Activated CD8-positive, alpha-beta T cell treated with anti-CD3 and anti-CD28 coated beads, Interleukin-2, amount 10 ng/mL, durations not matched to agents 7 days and 5 days (primary cell): ENCODE measurements at regions not wholly inside any gene's neighbourhood (a gene's known extent, or its start where the extent isn't known, plus 50 kb on each side); places are given as distances from the start of the nearest gene placed in this dataset.
"Not testable (repeated sequence)": the region's sequence is repeated elsewhere in the genome, so short reads cannot be mapped to it uniquely, and the experiment has no call there.

ENCODE experiments used
- ATAC-seq: fragments of 150-1000 bp; cut with Tn5 transposase; one replicate; pipeline ENCODE4 v1.10.0; 2021; ENCODE audit warnings: moderate library complexity
- CTCF ChIA-PET: fragments of 350-600 bp; sonication (Branson Sonifier 250); formaldehyde crosslinking; loops from one replicate; lab custom pipeline; 2021; ENCODE audit warnings: antibody characterized with exemption; lab: Charles Lee
- POLR2A ChIA-PET: fragments of 350-600 bp; sonication (Branson Sonifier 250); formaldehyde crosslinking; loops from one replicate; lab custom pipeline; 2021; ENCODE audit warnings: antibody characterized with exemption; lab: Charles Lee
- DNase-seq: peaks from one replicate; pipeline ENCODE4 v3.0.0-alpha.2; 2020
- H3K27ac Mint-ChIP-seq: one replicate; pipeline ENCODE4 v1.8.0; 2021; ENCODE audit warnings: mild to moderate bottlenecking, mixed read lengths
- H3K27me3 Mint-ChIP-seq: one replicate; pipeline ENCODE4 v1.8.0; 2021; ENCODE audit warnings: low read depth, mixed read lengths
- H3K36me3 Mint-ChIP-seq: one replicate; pipeline ENCODE4 v1.8.0; 2021; ENCODE audit warnings: low read depth, mixed read lengths
- H3K4me1 Mint-ChIP-seq: one replicate; pipeline ENCODE4 v1.8.0; 2021; ENCODE audit warnings: low read depth, mixed read lengths
- H3K4me3 Mint-ChIP-seq: one replicate; pipeline ENCODE4 v1.8.0; 2021; ENCODE audit warnings: mild to moderate bottlenecking, mixed read lengths
- H3K9me3 Mint-ChIP-seq: one replicate; pipeline ENCODE4 v1.8.0; 2022; ENCODE audit warnings: mixed read lengths; ENCODE audit not compliant: insufficient read depth

DNA sequence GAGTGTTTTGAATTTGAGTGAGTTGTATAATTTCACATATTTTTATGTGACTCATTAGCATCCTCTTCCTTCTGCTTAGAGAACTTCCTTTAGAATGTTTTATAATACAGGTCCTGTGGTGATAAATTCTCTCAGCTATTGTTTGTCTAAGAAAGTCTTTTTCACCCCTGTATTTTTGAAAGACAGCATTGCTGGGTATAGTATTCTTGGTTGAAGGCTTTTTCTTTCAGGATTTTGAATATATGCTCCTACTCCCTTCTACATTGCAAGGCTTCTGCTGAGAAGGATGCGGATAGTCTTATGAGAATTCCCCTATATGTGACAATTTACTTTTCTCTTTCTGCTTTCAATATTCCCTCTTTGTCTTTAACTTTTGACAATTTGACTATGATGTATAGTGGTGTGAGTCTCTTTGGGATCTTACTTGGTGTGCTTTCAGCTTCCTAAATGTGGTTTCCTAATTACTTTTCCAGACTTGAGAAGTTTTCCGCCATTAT lies 118.9 kb upstream of the HMGA2 start:
- no peaks in the 10 kb centered on the region for H3K27me3 Mint-ChIP-seq
- CTCF ChIA-PET = no interaction called here
- no peak overlapping the region for H3K4me3 Mint-ChIP-seq
- no peaks in the 10 kb centered on the region for H3K36me3 Mint-ChIP-seq
- POLR2A ChIA-PET = no interaction called here
- DNase-seq (no peak), ATAC-seq (no peak)
- H3K4me1 Mint-ChIP-seq = no peaks in the 10 kb centered on the region
- no peak overlapping the region for H3K27ac Mint-ChIP-seq
- no peaks in the 10 kb centered on the region for H3K9me3 Mint-ChIP-seq

DNA sequence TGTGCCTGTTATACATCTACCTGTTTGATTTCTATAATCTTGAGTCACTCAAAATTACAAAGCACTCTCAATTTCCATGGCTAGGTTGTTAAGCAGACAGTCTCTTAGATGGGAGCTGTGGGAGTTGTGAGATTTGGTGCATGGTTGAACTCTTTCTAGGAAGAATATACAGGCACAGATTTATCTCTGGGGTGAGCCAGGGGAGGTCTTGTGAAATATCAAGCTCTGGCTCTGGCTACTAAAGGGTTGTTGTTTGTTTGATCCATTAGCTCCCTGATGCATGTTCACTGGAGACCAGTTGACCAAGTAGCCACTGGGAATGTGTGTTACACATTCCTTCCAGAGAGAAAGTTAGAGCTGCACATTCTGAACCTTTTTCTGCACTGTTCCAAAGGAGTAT lies 117.2 kb upstream of the HMGA2 start:
- H3K9me3 Mint-ChIP-seq = no peaks in the 10 kb centered on the region
- ATAC-seq = no peak
- no peak overlapping the region for H3K4me3 Mint-ChIP-seq
- no peaks in the 10 kb centered on the region for H3K27me3 Mint-ChIP-seq
- no peak for DNase-seq
- H3K4me1 Mint-ChIP-seq = no peaks in the 10 kb centered on the region
- H3K36me3 Mint-ChIP-seq = no peaks in the 10 kb centered on the region
- ChIA-PET CTCF (no interaction called here), POLR2A (no interaction called here)
- H3K27ac Mint-ChIP-seq = no peak overlapping the region

DNA sequence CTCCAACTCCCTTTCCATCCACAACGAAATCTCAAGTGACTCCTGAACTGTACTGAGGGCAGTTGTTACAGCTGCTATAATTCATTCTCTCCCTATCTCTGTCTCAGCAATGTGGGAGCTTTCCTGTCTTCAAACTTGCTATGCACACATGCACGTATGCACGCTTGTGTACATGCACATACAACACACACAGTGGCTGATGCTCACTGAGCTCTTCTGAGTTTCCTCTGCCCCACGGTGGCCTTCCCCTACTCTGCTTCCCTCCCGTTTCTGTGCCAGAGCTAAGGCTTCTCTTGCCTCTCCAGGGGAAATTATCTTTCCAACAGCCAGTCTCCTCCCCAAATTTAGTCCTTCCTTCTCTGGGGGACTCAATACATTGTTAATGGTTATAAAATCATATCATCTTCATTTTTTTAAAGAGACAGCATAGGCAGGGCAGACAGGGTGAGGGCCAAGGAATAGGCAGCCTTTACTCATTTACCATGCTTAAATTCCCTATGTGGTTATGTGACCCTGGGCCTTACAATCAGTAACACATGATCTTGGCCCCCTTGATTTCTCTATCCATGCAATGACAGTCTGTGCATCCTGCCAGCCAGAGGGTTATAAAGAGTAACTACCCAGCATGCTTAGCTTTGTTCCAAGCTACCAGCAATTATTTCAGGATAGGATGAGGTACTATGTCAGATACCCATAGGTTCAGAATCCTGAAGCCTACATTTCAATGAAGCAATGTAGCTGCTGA lies 111.9 kb upstream of the HMGA2 start:
- H3K27ac Mint-ChIP-seq = no peak overlapping the region
- ChIA-PET POLR2A (no interaction called here), CTCF (no interaction called here)

DNA sequence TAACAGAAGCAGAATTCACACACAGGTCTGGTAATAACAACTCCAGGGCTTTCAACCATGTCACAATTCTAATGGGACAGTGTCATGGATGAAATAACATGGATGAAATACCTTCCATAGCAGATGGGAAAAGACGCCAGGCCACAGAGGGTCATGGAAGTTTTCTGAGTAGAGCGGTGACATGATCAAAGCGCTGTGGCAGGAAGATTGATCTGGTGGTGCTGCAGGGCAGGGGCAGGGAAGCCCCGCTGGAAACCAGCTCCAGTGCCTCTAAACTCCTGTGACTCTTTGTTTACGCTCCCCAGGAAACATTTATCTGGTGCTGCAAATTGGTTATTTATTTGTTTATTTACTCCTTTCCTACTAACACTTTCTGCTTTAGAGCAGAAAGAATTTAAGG lies 108.3 kb upstream of the HMGA2 start:
- no peak for DNase-seq
- no peaks in the 10 kb centered on the region for H3K36me3 Mint-ChIP-seq
- no peak overlapping the region for H3K27ac Mint-ChIP-seq
- H3K27me3 Mint-ChIP-seq = peaks cover 4% of the 10 kb centered on the region
- no peak for ATAC-seq
- H3K9me3 Mint-ChIP-seq = no peaks in the 10 kb centered on the region
- ChIA-PET POLR2A (no interaction called here), CTCF (no interaction called here)
- H3K4me3 Mint-ChIP-seq = no peak overlapping the region
- H3K4me1 Mint-ChIP-seq = no peaks in the 10 kb centered on the region

More for the DNA sequence above, 111.9 kb upstream of the HMGA2 start:
- ATAC-seq (no peak), DNase-seq (no peak)
- H3K36me3 Mint-ChIP-seq = no peaks in the 10 kb centered on the region
- H3K4me1 Mint-ChIP-seq = no peaks in the 10 kb centered on the region
- H3K27me3 Mint-ChIP-seq = no peaks in the 10 kb centered on the region
- H3K4me3 Mint-ChIP-seq = no peak overlapping the region
- H3K9me3 Mint-ChIP-seq = no peaks in the 10 kb centered on the region

DNA sequence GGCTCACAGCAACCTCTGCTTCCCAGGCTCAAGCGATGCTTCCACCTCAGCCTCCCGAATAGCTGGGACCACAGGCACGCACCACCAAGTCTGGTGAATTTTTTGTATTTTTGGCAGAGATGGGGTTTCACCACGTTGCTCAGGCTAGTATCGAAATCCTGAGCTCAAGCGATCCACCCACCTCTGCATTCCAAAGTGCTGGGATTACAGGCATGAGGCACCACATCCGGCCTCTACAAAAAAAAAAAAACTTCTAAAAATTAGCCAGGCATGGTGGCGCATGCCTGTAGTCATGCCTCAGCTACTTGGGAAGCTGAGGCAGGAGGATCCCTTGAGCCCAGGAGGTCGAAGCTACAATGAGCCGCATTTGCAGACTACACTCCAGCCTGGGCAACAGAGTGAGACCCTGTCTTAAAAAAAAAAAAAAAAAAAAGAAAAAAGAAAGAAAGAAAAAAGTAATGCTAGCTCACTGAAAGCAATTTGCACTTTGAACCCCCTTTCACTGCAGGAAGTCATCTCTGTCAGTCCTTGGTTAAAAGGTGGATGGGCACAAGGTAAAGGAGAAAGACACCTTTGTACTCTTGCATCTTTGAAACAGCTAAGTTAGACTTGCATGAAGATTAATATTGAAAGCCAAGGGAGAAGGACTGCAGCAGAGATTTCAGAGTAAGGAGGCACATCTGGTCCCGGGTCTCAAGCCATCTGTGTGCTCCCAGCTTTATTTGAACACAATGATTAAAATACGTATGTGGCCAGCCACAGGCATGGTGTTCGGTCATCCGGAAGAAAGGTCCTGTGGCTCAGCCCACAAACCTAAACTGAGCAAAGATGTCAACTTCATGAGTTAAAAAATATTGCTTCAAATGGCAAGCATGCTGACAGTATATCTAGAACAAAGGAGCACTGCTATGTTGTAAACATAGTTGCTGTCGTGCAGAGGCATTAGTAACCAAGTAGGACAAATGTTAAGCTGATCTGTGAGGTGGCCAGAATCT lies 103.8 kb upstream of the HMGA2 start:
- no peaks in the 10 kb centered on the region for H3K36me3 Mint-ChIP-seq
- ChIA-PET POLR2A (no interaction called here), CTCF (no interaction called here)
- H3K4me3 Mint-ChIP-seq = no peak overlapping the region
- no peak for DNase-seq
- no peak for ATAC-seq
- no peaks in the 10 kb centered on the region for H3K4me1 Mint-ChIP-seq
- H3K9me3 Mint-ChIP-seq = no peaks in the 10 kb centered on the region
- H3K27ac Mint-ChIP-seq = no peak overlapping the region
- H3K27me3 Mint-ChIP-seq = peaks cover 8% of the 10 kb centered on the region

DNA sequence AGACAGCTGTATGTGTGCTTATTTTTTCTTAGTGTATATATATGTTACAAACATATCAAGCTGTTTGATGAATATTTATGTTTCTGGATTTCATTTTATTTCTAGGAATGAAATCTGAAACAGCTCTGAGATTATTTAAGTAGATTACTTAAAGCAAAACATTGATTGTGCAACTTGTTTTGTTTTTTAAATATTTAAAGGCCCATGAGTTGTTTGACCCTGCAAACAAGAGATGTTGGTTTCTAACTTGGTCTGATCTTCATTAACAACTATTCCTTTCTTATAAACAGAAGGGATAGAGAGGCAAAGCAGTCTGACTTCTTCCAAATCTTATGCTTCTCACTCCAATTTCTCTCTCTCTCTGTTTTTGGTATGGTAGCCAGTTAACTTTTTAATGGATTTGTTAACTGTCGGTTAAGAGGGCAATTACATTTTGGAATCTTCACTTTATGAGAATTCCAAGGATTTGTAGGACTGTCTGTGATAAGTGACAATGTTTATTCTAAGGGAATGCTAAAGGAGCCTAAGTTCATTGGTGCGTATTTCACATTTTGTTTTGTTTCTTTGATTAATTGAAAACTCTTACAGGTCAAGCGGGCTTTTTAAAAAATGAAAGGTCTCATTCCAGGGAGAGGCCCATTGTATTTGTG lies 102.6 kb upstream of the HMGA2 start:
- H3K4me3 Mint-ChIP-seq = no peak overlapping the region
- no peaks in the 10 kb centered on the region for H3K36me3 Mint-ChIP-seq
- ChIA-PET POLR2A (no interaction called here), CTCF (no interaction called here)
- H3K27me3 Mint-ChIP-seq = peaks cover 11% of the 10 kb centered on the region
- no peak overlapping the region for H3K27ac Mint-ChIP-seq
- H3K9me3 Mint-ChIP-seq = no peaks in the 10 kb centered on the region
- ATAC-seq (no peak), DNase-seq (no peak)
- H3K4me1 Mint-ChIP-seq = no peaks in the 10 kb centered on the region

DNA sequence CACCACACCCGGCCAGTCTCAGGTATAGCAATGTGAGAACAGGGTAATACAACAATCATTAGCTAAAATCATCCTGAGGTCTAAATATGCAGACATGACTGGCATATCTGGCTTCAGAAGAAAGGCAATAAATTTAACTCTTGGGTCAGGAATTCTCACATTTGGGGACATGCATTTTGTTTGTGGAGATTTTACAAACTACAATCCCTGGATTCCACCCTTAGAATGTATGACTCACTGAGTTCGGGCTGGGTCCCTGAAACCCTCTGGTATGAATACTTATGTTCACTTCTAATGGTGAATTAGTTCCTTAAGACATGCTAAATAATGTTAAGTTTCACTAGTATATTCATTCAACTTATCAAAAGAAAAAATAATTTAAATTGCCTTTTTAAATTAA lies 98.9 kb upstream of the HMGA2 start:
- CTCF ChIA-PET = no interaction called here

DNA sequence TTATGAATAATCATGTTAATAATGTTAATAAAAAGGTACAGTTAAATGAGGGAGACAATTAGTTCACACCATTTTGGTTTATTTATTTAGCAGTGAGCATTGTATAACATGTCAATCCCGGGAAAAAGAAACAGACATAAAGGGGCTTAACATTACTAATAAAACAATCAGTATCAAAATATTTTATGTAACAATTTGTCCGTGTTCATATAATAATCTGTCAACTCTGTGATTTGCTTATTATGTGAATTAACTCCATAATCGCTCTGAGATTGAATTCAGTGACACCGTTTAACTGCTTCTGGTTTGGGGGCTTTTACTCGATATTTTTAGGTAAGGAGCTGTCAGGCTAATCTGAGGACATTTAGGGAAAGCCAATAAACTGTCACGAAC lies 95.8 kb upstream of the HMGA2 start:
- H3K4me3 Mint-ChIP-seq = no peak overlapping the region
- H3K27ac Mint-ChIP-seq = no peak overlapping the region
- POLR2A ChIA-PET = no interaction called here
- ATAC-seq (no peak), DNase-seq (no peak)
- H3K36me3 Mint-ChIP-seq = no peaks in the 10 kb centered on the region
- H3K4me1 Mint-ChIP-seq = no peaks in the 10 kb centered on the region
- peaks cover 34% of the 10 kb centered on the region for H3K27me3 Mint-ChIP-seq
- H3K9me3 Mint-ChIP-seq = peaks cover 3% of the 10 kb centered on the region
- CTCF ChIA-PET = no interaction called here

More for the DNA sequence above, 98.9 kb upstream of the HMGA2 start:
- no peak overlapping the region for H3K27ac Mint-ChIP-seq
- H3K27me3 Mint-ChIP-seq = peaks cover 30% of the 10 kb centered on the region
- DNase-seq (no peak), ATAC-seq (no peak)
- peaks cover 3% of the 10 kb centered on the region for H3K9me3 Mint-ChIP-seq
- POLR2A ChIA-PET = no interaction called here
- no peak overlapping the region for H3K4me3 Mint-ChIP-seq
- H3K36me3 Mint-ChIP-seq = no peaks in the 10 kb centered on the region
- H3K4me1 Mint-ChIP-seq = no peaks in the 10 kb centered on the region

DNA sequence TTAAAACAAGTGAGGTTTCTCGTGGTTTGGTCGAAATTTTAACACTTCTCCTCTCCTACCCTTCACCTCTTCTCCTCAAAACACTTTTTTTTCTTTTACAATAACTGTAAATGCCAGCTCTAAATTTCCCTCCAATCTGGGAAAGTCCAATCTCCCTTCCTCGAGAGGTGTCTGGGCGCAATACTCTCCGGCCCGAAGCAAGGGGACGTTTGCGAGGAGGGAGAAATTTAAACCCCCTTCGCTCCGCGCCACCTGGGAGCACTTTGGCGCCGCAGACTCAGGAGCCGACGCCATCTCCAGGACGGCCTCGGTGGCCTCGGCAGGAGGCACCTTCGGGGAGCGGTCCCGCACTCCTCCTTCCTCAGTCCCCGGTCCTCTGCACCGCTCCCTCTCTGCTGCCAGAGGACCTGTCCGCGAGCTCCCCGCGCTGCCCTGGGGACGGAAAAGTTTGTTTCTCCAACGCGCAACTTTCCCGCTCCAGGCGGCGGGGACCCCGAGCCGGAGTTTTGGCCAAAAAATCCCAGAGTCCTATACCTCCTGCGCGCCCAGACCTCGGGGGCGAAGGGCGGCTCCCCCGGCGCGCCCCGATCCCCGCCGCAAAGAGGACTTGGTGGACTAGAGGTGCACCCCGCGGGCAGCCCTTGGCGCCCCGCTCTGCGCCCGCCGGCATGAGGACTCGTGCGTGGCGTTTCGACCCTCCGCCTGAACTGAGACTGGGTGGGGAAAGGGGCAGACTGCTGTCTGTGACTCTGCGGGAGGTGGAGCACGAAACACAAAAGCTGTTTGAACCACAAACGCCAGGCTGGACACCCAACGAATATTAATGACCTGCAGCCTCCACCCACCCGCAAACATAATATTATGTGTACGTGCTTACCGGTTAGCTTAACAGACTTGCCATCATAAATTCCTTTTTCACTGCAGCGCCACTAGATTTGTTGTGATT lies 95.2 kb upstream of the HMGA2 start:
- Mint-ChIP-seq H3K9me3 (peaks cover 3% of the 10 kb centered on the region), H3K27ac (no peak overlapping the region), H3K27me3 (peaks cover 34% of the 10 kb centered on the region), H3K4me1 (no peaks in the 10 kb centered on the region), H3K4me3 (no peak overlapping the region), H3K36me3 (no peaks in the 10 kb centered on the region)
- ChIA-PET CTCF (no interaction called here), POLR2A (no interaction called here)
- ATAC-seq (peak; percentile 19), DNase-seq (no peak)

DNA sequence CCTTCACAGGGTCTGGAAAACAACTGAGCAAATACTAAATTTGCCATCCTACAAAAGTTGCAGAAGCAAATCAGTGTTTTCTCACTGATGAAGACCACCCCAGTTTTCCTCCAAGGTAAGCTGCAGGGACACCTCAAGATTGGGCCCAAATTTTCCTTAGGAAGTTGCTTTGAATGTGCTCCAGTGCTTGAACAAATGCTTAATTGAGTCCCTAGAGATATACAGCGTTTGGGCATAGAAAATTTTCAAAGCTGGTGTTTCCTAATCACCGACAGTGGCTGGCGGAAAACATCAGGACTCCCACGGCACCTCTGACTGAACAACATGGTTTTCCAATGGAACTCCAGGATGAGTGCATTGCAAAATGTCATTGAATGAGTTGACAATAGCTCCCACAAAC lies 92.5 kb upstream of the HMGA2 start:
- CTCF ChIA-PET = no interaction called here
- no peaks in the 10 kb centered on the region for H3K4me1 Mint-ChIP-seq
- no peaks in the 10 kb centered on the region for H3K36me3 Mint-ChIP-seq
- H3K9me3 Mint-ChIP-seq = peaks cover 3% of the 10 kb centered on the region
- no peak for ATAC-seq
- H3K4me3 Mint-ChIP-seq = no peak overlapping the region
- peaks cover 37% of the 10 kb centered on the region for H3K27me3 Mint-ChIP-seq
- POLR2A ChIA-PET = no interaction called here
- no peak overlapping the region for H3K27ac Mint-ChIP-seq
- DNase-seq = no peak

DNA sequence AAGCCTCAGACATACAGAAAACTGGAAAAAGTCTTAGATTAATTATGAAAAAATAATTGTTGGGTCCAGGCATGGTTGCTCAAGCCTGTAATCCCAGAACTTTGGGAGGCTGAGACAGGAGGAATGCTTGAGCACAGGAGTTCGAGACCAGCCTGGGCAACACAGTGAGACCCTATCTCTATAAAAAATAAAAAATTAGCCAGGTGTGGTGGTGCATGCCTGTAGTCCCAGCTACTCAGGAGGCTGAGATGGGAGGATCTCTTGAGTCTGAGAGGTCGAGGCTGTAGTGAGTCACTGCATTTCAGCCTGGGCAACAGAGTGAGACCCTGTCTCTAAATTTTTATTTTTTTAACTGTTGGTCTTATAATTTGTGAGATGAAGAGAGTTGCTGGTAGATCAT lies 90.6 kb upstream of the HMGA2 start:
- POLR2A ChIA-PET, H3K9me3 Mint-ChIP-seq, H3K27ac Mint-ChIP-seq, CTCF ChIA-PET, ATAC-seq, H3K36me3 Mint-ChIP-seq, H3K4me3 Mint-ChIP-seq, H3K4me1 Mint-ChIP-seq, DNase-seq: not testable (repeated sequence)
- H3K27me3 Mint-ChIP-seq = peaks cover 32% of the 10 kb centered on the region
